ENCODE measurements at regions not wholly inside any gene's neighbourhood (a gene's known extent, or its start where the extent isn't known, plus 50 kb on each side); places are given as distances from the start of the nearest gene placed in this dataset.

DNA sequence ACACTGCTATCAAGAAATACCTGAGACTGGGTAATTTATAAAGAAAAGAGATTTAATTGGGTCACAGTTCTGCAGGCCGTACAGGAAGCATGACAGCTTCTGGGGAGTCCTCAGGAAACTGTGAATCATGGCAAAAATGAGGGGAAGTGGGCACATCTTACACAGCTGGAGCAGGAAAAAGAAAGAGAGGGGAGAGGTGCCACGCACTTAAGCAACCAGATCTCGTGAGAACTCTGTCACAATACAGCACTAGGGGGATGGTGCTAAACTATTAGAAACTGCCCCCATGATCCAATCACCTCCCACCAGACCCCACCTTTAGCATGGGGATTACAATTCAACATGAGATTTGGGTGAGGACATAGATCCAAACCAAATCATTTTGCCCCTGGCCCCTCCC lies 105.5 kb upstream of the CPLX2 start:
- no peak for DNase-seq (ENCODE audit: low read depth, low spot score)

DNA sequence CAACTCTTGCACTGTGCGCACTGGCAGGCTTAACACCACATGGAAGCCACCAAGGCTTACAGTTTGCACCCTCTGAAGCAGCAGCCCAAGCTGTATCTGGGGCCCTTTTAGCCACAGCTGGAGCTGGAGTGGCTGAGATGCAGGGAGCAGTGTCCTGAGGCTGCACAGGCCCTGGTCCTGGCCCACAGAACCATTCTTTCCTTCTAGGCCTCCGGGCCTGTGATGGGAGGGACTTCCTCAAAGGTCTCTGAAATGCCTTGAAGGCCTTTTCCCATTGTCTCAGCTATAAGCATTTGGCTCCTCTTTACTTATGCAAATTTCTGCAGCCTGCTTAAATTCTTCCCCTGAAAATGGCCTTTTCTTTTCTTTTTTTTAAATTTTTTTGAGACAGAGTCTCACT lies 104.4 kb upstream of the CPLX2 start:
- DNase-seq (ENCODE audit: low read depth, low spot score), result no peak

- DNase-seq (ENCODE audit: low read depth, low spot score), result peak; percentile 53
These were observed 98.4 kb upstream of the CPLX2 start for GRCh38 chr5:175772747-175773533.

DNA sequence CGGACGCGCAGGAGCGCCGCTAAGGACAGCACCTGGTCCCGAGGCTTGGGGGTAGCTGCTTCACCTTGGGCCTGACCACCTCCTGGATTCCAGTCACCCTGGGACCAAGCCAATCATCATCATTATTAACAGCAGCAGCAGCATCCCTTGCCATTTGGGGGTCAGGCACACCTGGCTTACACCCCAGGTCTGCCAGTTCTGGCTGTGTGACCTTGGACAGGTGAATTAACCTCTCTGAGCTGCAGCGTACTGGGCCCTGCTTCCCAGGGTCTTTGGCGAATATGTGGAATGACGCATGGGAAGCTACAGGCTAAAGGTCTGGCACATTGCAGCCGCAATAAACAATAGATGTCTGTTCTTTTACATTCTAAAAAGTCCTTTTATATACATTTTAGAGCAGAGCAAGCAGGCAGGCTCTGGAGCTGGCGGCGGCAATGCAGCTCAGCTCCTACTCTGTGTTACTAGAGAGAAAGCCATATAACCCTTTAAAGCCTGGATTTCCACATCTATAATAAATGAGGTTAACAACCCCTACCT lies 97.8 kb upstream of the CPLX2 start:
- no peak for DNase-seq (ENCODE audit: low read depth, low spot score)

GRCh38 chr5:175775416-175775815 lies 96.0 kb upstream of the CPLX2 start:
- no peak for DNase-seq (ENCODE audit: low read depth, low spot score)

- DNase-seq (ENCODE audit: low read depth, low spot score), result no peak
These were observed 92.4 kb upstream of the CPLX2 start for GRCh38 chr5:175778951-175779503.

DNA sequence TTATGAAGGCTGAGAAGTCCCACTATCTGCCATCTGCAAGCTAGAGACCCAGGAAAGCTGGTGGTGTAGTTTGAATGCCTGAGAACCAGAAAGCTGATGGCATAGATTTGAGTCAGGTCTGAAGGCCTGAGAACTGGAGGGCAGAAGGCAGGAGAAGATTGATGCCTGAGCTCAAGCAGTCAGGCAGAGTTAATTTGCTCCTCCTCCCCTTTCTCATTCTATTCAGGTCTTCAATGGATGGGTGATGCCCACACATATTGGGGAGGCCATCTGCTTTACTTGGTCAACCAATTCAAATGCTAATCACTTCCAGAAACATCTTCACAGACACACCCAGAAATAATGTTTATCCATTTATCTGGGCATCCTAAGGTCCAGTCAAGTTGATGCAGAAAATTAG lies 87.6 kb upstream of the CPLX2 start:
- no peak for DNase-seq (ENCODE audit: low read depth, low spot score)

DNA sequence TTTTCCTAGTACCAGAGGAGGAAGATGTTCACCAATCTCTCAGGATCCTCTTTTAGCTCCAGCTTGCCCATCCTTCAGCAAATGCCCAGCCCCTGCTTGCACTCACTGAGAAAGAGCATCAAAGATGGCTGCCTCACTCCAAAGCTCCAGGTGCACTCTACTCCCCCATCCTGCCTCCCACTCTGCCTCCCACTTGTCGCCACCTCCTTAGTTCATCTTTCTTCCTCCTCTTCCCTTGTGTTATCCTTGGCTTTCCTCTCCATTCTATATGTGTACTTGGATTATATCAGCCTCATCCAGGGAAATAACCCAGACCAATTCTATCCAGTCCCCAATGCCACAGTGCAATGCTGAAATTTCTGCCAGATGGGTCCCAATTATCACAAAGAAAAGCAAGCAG lies 87.1 kb upstream of the CPLX2 start:
- no peak for DNase-seq (ENCODE audit: low read depth, low spot score)

GRCh38 chr5:175785681-175786080 lies 85.7 kb upstream of the CPLX2 start:
- no peak for DNase-seq (ENCODE audit: low read depth, low spot score)

- no peak for DNase-seq (ENCODE audit: low read depth, low spot score)
These were observed 83.1 kb upstream of the CPLX2 start for GRCh38 chr5:175788155-175788787.

- DNase-seq (ENCODE audit: low read depth, low spot score), result no peak
These were observed 81.7 kb upstream of the CPLX2 start for GRCh38 chr5:175789670-175790069.

DNA sequence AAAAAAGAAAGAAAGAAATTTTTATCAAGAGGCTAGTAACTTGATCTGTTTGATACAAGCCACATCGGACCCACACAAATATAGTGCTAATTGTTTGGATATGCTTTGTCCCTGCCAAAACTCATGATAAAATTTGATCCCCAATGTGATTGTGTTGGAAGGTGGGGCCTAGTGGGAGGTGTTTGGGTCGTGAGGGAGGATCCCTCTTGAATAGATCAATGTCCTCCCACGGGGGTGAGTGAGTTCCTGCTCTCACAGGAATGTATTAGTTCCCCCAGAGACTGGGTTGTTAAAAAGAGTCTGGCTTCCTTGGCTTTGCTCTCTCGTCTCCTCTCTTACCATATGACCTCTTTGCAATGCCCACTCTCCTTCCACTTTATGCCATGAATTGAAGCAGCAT lies 80.6 kb upstream of the CPLX2 start:
- no peak for DNase-seq (ENCODE audit: low read depth, low spot score)

DNA sequence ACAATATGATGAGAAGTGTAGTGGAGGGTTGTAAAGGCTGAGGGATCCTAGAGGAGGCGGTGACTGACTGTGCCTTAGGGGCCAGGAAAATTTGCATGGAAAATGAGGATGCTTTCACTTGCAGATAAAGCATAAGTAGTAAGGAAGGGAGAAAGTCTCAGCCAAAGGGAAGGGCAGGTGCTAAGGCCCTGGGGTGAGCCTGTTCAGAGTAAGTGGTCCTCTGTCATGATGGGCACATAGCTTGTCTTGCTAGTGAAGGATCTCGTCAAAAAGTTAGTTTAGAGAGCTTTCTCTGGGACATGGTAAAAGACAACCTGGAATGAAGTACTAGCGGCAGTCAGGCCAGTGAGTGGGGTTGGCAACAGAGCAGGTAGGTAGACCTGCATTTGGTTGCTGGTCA lies 75.4 kb upstream of the CPLX2 start:
- no peak for DNase-seq (ENCODE audit: low read depth, low spot score)

- peak; percentile 97 for DNase-seq (ENCODE audit: low read depth, low spot score)
These were observed 74.6 kb upstream of the CPLX2 start for GRCh38 chr5:175796536-175797499.

- peak; percentile 84 for DNase-seq (ENCODE audit: low read depth, low spot score)
These were observed 73.8 kb upstream of the CPLX2 start for GRCh38 chr5:175797521-175798038.

DNA sequence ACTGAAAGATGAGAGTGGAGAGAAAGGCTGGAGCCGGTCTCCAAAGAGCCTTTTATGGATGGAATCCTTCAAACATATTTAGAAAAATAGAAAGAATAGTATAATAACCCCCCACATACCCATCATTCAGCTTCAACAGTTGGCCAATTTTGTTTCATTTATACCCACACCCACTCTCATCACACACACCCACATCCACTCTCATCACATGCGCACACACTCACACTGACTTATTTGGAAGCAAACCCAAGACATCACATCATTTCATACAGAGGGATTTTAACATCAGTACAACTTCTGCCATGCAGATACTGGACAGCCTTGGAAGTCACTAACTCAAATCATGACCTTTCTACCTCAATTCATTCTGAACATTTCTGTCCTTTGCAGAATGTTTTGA lies 72.8 kb upstream of the CPLX2 start:
- no peak for DNase-seq (ENCODE audit: low read depth, low spot score)

GRCh38 chr5:175800656-175801081 lies 70.7 kb upstream of the CPLX2 start:
- DNase-seq (ENCODE audit: low read depth, low spot score), result no peak

- no peak for DNase-seq (ENCODE audit: low read depth, low spot score)
These were observed 69.0 kb upstream of the CPLX2 start for GRCh38 chr5:175802361-175802760.

GRCh38 chr5:175803254-175803653 lies 68.1 kb upstream of the CPLX2 start:
- DNase-seq (ENCODE audit: low read depth, low spot score), result no peak

DNA sequence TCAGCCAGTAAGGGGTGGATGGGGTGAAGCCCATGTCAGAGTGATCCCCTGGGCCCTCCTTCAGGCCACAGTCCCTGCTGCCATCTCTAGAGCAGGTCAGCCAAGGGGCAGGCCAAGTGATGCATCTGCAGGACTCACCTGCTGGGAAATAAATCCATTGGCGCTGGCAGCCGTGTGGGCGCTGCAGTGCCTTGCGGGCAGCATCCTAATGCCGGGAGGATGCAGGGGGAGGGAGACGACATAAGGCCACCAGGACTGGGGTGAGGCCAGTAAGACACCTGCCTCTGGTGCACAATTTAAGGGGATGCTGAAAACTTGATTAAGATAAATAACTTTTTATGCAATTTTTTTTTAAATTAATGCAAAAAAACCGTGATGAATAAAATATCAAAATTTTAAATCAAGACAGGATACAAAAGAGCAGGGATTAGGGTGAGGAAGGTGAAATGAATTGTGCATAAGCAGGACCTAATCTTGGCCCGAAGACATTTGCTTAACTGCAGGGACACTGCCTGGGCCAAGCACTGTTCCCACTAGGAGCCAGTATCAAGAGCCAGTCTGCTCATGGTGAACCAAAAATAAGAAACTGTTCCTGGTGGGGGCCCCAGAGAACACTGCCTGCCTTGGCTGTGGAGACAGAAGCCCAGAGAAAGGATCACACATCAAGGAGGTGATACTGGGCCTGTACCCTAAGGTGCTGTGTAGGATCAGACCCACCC lies 67.5 kb upstream of the CPLX2 start:
- no peak for DNase-seq (ENCODE audit: low read depth, low spot score)

Measured in ELF-1 (cell line).